OCI-LY3 (cell line): ENCODE measurements at regions not wholly inside any gene's neighbourhood (a gene's known extent, or its start where the extent isn't known, plus 50 kb on each side); places are given as distances from the start of the nearest gene placed in this dataset.
"Not testable (repeated sequence)": the region's sequence is repeated elsewhere in the genome, so short reads cannot be mapped to it uniquely, and the experiment has no call there.

Experiments
- H2AFZ ChIP-seq: fragments of 200-600, 300-600 bp; shearing (Covaris generic); 2 replicates; pipeline ENCODE4 v1.6.0; 2014; ENCODE audit warnings: antibody characterized with exemption, low read depth, low read length
- H3K27ac ChIP-seq: fragments of 200-600, 300-600 bp; sonication (generic); 2 replicates; pipeline ENCODE4 v1.5.1; 2014; ENCODE audit warnings: mild to moderate bottlenecking, low read length, moderate library complexity, mixed read lengths
- H3K27me3 ChIP-seq: fragments of 200-600, 300-600 bp; sonication (generic); 2 replicates; pipeline ENCODE4 v1.6.1; 2014; ENCODE audit warnings: low read depth, low read length, mixed read lengths
- H3K36me3 ChIP-seq: fragments of 200-600, 300-600 bp; sonication (generic); replicated peaks from 2 replicates; pipeline ENCODE3; 2014; ENCODE audit warnings: low read depth, low read length, mixed read lengths
- H3K4me1 ChIP-seq: fragments of 300-600, 200-600 bp; sonication (generic); 2 replicates; pipeline ENCODE4 v1.6.1; 2014; ENCODE audit warnings: low read length, mixed read lengths
- H3K4me2 ChIP-seq: fragments of 200-600, 300-600 bp; sonication (generic); 2 replicates; pipeline ENCODE4 v1.6.1; 2014; ENCODE audit warnings: low read length, mixed read lengths
- H3K4me3 ChIP-seq: fragments of 300-600, 200-600 bp; sonication (generic); 2 replicates; pipeline ENCODE4 v1.5.1; 2014; ENCODE audit warnings: antibody characterized with exemption, mild to moderate bottlenecking, low read length, moderate library complexity
- H3K79me2 ChIP-seq: fragments of 300-600, 200-600 bp; shearing (Covaris generic); 2 replicates; pipeline ENCODE4 v1.6.1; 2014; ENCODE audit warnings: mild to moderate bottlenecking, low read length, mixed read lengths
- H3K9ac ChIP-seq: fragments of 300-600, 200-600 bp; shearing (Covaris generic); 2 replicates; pipeline ENCODE4 v1.6.0; 2014; ENCODE audit warnings: mild to moderate bottlenecking, low read length, moderate library complexity
- H3K9me3 ChIP-seq: fragments of 200-600, 300-600 bp; shearing (Covaris generic); 2 replicates; pipeline ENCODE4 v1.6.1; 2014; ENCODE audit warnings: low read length, mixed read lengths; ENCODE audit not compliant: insufficient read depth
- H4K20me1 ChIP-seq: fragments of 200-600, 300-600 bp; sonication (generic); 2 replicates; pipeline ENCODE4 v1.6.1; 2016; ENCODE audit warnings: low read length, mixed read lengths; ENCODE audit not compliant: insufficient read depth
- EZH2phosphoT487 ChIP-seq: fragments of 200-600 bp; shearing (Covaris generic); IDR thresholded peaks from 2 replicates; pipeline ENCODE4 v1.6.1; 2018; ENCODE audit warnings: antibody characterized with exemption, mixed run types, low read depth
- TF ChIP-seq, protein P1 (sequence below): fragments of 200-600, 300-600 bp; sonication (generic); IDR thresholded peaks from 2 replicates; pipeline ENCODE4 v1.5.1; 2014; ENCODE audit warnings: antibody characterized with exemption, low read length, low read depth

DNA sequence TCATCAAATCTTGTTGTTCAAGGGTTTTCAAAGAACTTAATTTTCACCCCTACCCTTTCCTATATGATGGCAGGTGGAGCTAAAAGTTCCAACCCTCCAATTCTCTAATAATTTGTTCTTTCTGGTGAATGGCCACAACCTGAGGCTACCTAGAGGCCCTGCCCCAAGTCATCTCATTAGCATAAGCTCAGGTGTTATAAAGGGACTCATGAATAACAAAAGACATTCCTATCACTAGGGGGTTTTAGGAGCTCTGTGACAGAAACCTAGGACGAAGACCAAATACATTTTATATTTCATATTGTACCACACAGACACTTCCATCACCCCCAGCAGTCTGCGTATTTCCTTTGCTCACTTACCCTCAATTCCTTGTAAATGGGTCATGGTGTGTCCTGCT is 483.6 kb upstream of the EPHA6 start:
- no peak overlapping the region for H3K27ac ChIP-seq
- no peak for TF ChIP-seq EZH2phosphoT487
- no peak overlapping the region for H3K4me2 ChIP-seq
- no peaks in the 10 kb centered on the region for H3K9me3 ChIP-seq
- no peaks in the 10 kb centered on the region for H4K20me1 ChIP-seq
- no peaks in the 10 kb centered on the region for H3K27me3 ChIP-seq
- no peaks in the 10 kb centered on the region for H3K36me3 ChIP-seq
- H2AFZ ChIP-seq = no peak overlapping the region
- H3K9ac ChIP-seq = no peak overlapping the region
- no peak overlapping the region for H3K4me3 ChIP-seq
- no peaks in the 10 kb centered on the region for H3K4me1 ChIP-seq
- H3K79me2 ChIP-seq = no peaks in the 10 kb centered on the region

DNA sequence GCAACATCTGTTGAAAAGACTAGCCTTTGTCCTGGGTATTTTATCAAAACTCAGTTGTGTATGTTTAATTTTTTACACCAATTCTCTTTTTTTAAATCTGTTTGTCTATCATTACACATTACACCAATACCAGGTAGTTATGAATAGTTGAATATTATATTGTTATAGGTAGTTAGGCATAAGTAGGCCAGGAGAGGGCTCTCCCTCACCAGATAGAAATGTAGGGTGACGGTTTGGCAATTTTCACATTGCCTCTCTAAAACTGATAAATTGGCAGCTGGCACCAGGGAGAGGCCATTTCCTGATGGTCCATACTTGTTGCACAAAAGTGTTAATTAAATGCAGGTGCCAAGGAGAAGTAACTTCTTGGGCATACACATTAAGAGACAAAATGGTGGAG is 483.1 kb upstream of the EPHA6 start:
- Histone ChIP-seq H3K4me3 (peak overlapping the region; percentile 22; the same call in 1 of the 2 replicates), H3K79me2 (no peaks in the 10 kb centered on the region), H3K27me3 (no peaks in the 10 kb centered on the region), H4K20me1 (no peaks in the 10 kb centered on the region), H3K4me2 (peak overlapping the region; percentile 34), H3K4me1 (no peaks in the 10 kb centered on the region), H3K36me3 (no peaks in the 10 kb centered on the region), H3K27ac (no peak overlapping the region), H3K9me3 (no peaks in the 10 kb centered on the region), H2AFZ (peak overlapping the region; percentile 71; the same call in 1 of the 2 replicates), H3K9ac (no peak overlapping the region)
- no peak for TF ChIP-seq EZH2phosphoT487
- TF ChIP-seq, protein P1, sequence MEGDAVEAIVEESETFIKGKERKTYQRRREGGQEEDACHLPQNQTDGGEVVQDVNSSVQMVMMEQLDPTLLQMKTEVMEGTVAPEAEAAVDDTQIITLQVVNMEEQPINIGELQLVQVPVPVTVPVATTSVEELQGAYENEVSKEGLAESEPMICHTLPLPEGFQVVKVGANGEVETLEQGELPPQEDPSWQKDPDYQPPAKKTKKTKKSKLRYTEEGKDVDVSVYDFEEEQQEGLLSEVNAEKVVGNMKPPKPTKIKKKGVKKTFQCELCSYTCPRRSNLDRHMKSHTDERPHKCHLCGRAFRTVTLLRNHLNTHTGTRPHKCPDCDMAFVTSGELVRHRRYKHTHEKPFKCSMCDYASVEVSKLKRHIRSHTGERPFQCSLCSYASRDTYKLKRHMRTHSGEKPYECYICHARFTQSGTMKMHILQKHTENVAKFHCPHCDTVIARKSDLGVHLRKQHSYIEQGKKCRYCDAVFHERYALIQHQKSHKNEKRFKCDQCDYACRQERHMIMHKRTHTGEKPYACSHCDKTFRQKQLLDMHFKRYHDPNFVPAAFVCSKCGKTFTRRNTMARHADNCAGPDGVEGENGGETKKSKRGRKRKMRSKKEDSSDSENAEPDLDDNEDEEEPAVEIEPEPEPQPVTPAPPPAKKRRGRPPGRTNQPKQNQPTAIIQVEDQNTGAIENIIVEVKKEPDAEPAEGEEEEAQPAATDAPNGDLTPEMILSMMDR = peak; percentile 56

DNA sequence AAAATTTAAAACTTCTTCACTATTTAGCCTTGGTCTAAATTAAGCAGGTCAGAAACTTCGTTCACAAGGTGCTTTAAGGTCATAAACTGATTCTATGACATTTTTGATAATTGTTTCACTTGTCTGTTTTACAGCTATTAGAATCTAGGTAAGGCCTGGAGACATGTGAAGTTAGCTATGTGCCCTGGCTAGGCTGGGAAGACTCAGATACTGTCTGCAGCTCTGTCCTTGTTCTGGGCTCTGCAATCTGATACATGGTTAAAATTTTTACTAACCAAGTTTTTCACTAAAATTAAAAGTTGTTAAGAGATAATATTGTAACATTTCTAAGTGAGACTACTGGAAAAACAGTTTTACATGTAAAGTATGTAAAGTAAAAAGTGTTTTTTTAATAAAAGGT is 479.6 kb upstream of the EPHA6 start:
- Histone ChIP-seq H3K36me3 (no peaks in the 10 kb centered on the region), H3K9ac (no peak overlapping the region), H3K9me3 (no peaks in the 10 kb centered on the region), H3K4me2 (no peak overlapping the region), H4K20me1 (no peaks in the 10 kb centered on the region), H3K27me3 (no peaks in the 10 kb centered on the region), H2AFZ (no peak overlapping the region), H3K4me3 (no peak overlapping the region), H3K4me1 (no peaks in the 10 kb centered on the region), H3K27ac (no peak overlapping the region), H3K79me2 (no peaks in the 10 kb centered on the region)
- TF ChIP-seq, protein P1 = no peak
- TF ChIP-seq EZH2phosphoT487 = no peak

DNA sequence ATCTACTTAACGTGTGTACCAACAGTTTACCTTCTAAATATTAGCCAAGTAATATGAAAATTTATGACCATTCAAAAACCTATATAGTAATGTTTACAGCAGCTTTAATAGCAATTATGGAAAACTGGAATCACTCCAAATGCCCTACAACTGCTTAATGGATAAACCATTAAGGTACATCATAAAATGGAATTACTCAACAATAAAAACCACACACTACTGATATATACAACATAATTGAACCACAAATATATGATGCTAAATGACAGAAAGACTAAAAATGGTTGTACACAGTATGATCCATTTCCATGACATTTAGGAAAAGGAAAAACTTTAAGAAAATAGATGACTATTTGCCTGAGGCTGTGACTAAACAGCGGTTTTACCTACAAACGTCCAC is 467.1 kb upstream of the EPHA6 start:
- Histone ChIP-seq H3K9me3 (no peaks in the 10 kb centered on the region), H3K27ac (no peak overlapping the region)
- TF ChIP-seq, protein P1 = no peak
- TF ChIP-seq EZH2phosphoT487 = no peak

GRCh38 chr3:96351598-96351997 is 462.8 kb upstream of the EPHA6 start:
- not testable (repeated sequence) for H3K4me3 ChIP-seq

More for the DNA sequence above, 467.1 kb upstream of the EPHA6 start:
- no peaks in the 10 kb centered on the region for H3K79me2 ChIP-seq
- H3K4me1 ChIP-seq = no peaks in the 10 kb centered on the region
- no peak overlapping the region for H3K9ac ChIP-seq
- no peak overlapping the region for H3K4me3 ChIP-seq
- H3K36me3 ChIP-seq = no peaks in the 10 kb centered on the region
- H4K20me1 ChIP-seq = no peaks in the 10 kb centered on the region
- H2AFZ ChIP-seq = no peak overlapping the region
- no peaks in the 10 kb centered on the region for H3K27me3 ChIP-seq
- H3K4me2 ChIP-seq = no peak overlapping the region

More at GRCh38 chr3:96351598-96351997, 462.8 kb upstream of the EPHA6 start:
- H3K27me3 ChIP-seq, H3K4me1 ChIP-seq, H3K9ac ChIP-seq, H3K27ac ChIP-seq, H3K36me3 ChIP-seq, H3K4me2 ChIP-seq, H2AFZ ChIP-seq, H4K20me1 ChIP-seq, H3K9me3 ChIP-seq, H3K79me2 ChIP-seq: not testable (repeated sequence)
